Neutrophil (primary cell): ENCODE measurements at regions not wholly inside any gene's neighbourhood (a gene's known extent, or its start where the extent isn't known, plus 50 kb on each side); places are given as distances from the start of the nearest gene placed in this dataset.

Source experiments
- H3K27ac ChIP-seq: fragments of 200-600 bp; sonication (generic); 2 replicates; pipeline ENCODE4 v1.5.1; 2016; ENCODE audit warnings: mild to moderate bottlenecking, moderate library complexity
- H3K27me3 ChIP-seq: fragments of 200-600 bp; sonication (generic); 2 replicates; pipeline ENCODE4 v1.6.0; 2016; ENCODE audit warnings: mild to moderate bottlenecking
- H3K36me3 ChIP-seq: fragments of 200-600 bp; sonication (generic); 2 replicates; pipeline ENCODE4 v1.5.1; 2017
- H3K4me1 ChIP-seq, 2 experiments: fragments of 200-600 bp in 1 of 2; sonication (generic) in 1 of 2; 1 replicate in 1 of 2; 2 replicates in 1 of 2; pipeline versions ENCODE4 v1.5.1 to v1.6.1; 2013 to 2016; ENCODE audit warnings: low read depth in 1 of 2, low read length in 1 of 2, mild to moderate bottlenecking in 1 of 2, moderate library complexity in 1 of 2; ENCODE audit not compliant: control insufficient read depth in 1 of 2, insufficient read depth in 1 of 2
- H3K4me3 ChIP-seq, 2 experiments: fragments of 200-600 bp in 1 of 2; sonication (generic) in 1 of 2; 1 replicate in 1 of 2; 2 replicates in 1 of 2; pipeline ENCODE4 v1.5.1; 2013 to 2016; ENCODE audit warnings: low read depth in 1 of 2, low read length in 1 of 2, mild to moderate bottlenecking in 1 of 2, moderate library complexity in 1 of 2
- H3K9me3 ChIP-seq: fragments of 200-600 bp; sonication (generic); 2 replicates; pipeline ENCODE4 v1.5.1; 2016
- CTCF ChIP-seq: fragments of 200-600 bp; sonication (generic); IDR thresholded peaks from 2 replicates; pipeline ENCODE4 v1.5.1; 2016; ENCODE audit warnings: antibody characterized with exemption

DNA sequence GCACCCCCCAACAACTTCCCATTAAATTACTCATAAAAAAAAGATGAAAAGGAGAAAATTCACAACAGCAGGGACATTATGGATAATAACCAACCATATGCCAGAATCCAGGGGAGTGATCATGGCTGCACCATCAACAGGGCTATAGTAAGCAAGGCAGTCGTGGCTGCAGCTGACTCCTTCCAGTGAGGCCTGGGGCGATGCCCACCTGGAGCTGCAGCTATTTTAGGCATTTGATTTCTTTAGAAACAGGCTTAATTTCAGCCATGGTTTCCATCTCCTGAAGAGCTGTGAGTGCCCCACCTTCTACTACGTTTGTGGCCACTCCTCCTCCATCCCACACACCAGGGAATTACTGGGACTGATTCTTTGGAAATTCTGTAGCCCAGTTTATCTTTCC is 84.0 kb downstream of the MINAR1 start:
- no peak overlapping the region for H3K4me3 ChIP-seq
- H3K36me3 ChIP-seq = no peaks in the 10 kb centered on the region
- TF ChIP-seq CTCF = no peak
- no peaks in the 10 kb centered on the region for H3K4me1 ChIP-seq
- H3K27ac ChIP-seq = no peak overlapping the region
- peaks cover 67% of the 10 kb centered on the region for H3K27me3 ChIP-seq
- H3K9me3 ChIP-seq = no peaks in the 10 kb centered on the region

- Histone ChIP-seq H3K9me3 (no peaks in the 10 kb centered on the region), H3K4me1 (no peaks in the 10 kb centered on the region), H3K27me3 (peaks cover 67% of the 10 kb centered on the region), H3K36me3 (no peaks in the 10 kb centered on the region), H3K4me3 (no peak overlapping the region), H3K27ac (no peak overlapping the region)
- no peak for TF ChIP-seq CTCF
These were observed 84.5 kb downstream of the MINAR1 start for GRCh38 chr15:79516646-79517045.

DNA sequence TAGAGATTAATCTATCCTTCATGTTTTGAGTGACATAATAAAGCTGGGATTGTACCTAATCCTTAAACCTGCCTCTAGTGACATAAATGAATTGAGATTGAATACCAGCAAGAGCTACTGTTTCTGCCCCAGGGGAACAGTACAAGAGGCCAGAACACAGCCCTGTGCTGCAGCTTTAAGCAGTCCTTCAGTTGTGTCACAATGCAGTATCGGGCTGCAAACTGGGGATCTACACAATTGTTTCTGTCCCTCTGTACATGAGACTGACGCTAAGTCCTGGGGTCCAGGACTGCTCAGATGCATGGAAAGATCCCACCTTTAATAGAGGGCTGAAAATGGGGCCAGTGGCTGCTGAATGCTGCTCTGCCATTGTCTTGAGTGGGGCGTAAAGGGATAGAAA is 87.5 kb downstream of the MINAR1 start:
- H3K27me3 ChIP-seq = peaks cover 58% of the 10 kb centered on the region
- H3K36me3 ChIP-seq = no peaks in the 10 kb centered on the region
- no peaks in the 10 kb centered on the region for H3K9me3 ChIP-seq
- no peak overlapping the region for H3K4me3 ChIP-seq
- no peaks in the 10 kb centered on the region for H3K4me1 ChIP-seq
- TF ChIP-seq CTCF = no peak
- no peak overlapping the region for H3K27ac ChIP-seq

DNA sequence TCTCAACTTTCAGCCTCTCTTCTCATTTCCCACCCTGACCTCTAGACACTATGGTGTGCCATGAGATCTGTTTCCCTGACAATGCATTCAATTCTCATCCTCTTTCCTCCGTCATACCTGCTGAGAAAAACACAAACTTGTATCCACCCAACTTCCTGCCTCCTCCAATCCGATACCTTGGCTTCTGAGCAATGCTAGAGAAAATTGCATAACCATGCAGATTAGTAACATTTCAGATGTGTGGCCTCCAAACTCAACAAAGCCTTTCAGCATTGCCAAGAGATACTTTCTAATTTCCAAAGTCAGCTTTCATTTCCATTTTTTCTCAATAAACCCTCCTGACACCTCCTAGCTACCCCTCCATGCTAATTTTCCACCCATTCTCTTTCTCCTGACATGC is 88.5 kb downstream of the MINAR1 start:
- Histone ChIP-seq H3K4me3 (no peak overlapping the region), H3K27me3 (peaks cover 57% of the 10 kb centered on the region), H3K27ac (no peak overlapping the region), H3K9me3 (no peaks in the 10 kb centered on the region), H3K4me1 (no peaks in the 10 kb centered on the region), H3K36me3 (no peaks in the 10 kb centered on the region)
- no peak for TF ChIP-seq CTCF

GRCh38 chr15:79522656-79523055 is 90.5 kb downstream of the MINAR1 start:
- no peak for TF ChIP-seq CTCF
- H3K9me3 ChIP-seq = no peaks in the 10 kb centered on the region

GRCh38 chr15:79523266-79523665 is 91.1 kb downstream of the MINAR1 start:
- no peak overlapping the region for H3K4me3 ChIP-seq
- H3K27me3 ChIP-seq = peaks cover 52% of the 10 kb centered on the region
- no peak overlapping the region for H3K27ac ChIP-seq
- no peaks in the 10 kb centered on the region for H3K36me3 ChIP-seq
- H3K4me1 ChIP-seq = no peaks in the 10 kb centered on the region
- TF ChIP-seq CTCF = no peak
- H3K9me3 ChIP-seq = no peaks in the 10 kb centered on the region

More at GRCh38 chr15:79522656-79523055, 90.5 kb downstream of the MINAR1 start:
- H3K36me3 ChIP-seq = no peaks in the 10 kb centered on the region
- H3K27me3 ChIP-seq = peaks cover 52% of the 10 kb centered on the region
- no peak overlapping the region for H3K4me3 ChIP-seq
- H3K27ac ChIP-seq = no peak overlapping the region
- no peaks in the 10 kb centered on the region for H3K4me1 ChIP-seq
